ENCODE measurements at regions not wholly inside any gene's neighbourhood (a gene's known extent, or its start where the extent isn't known, plus 50 kb on each side); places are given as distances from the start of the nearest gene placed in this dataset.

DNA sequence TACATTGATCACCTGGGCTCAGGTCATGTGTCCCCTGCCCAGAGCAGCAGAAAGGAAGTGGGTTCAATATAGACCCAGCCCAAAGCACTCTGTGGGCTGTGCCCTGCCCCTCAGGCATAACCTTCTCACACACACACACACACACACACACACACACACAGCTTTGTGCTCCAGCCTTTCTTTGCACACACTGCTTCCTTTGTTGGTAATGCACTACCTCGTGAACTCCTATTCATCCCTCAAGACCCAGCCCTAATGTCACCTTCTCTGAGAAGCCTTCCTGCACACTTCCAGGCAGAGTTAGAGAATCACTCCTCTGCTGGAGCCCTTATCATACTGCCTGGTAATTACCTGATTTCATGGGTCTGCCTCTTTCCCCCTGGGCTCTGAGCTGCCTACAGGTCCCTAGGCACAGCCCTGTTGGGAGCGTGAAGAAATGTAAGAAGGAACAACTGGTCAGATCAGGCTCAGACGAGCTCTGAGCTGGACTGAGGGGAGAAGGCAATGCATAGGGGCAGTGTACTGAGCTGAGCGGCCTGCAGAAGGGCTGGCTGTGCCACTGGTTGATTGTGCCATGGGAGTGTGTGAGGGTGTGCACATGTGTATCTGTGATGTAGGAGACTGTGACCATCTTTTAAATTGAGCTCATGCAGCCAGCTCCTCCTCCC is 210.3 kb downstream of the GLI2 start:
- no peak for TF ChIP-seq CTCF (CRISPR knock-in tag; IDR thresholded peaks at IDR 0.05)
- no peak for TF ChIP-seq EZH2 (conservative IDR thresholded peaks at IDR 0.05; ENCODE audit: low read depth, low read length)

Data from HepG2 (cell line).